ENCODE measurements at regions not wholly inside any gene's neighbourhood (a gene's known extent, or its start where the extent isn't known, plus 50 kb on each side); places are given as distances from the start of the nearest gene placed in this dataset.
A peak's percentile ranks its signal among the peaks of the same experiment; 100 is the strongest.

- TF ChIP-seq CTCF (conservative IDR thresholded peaks at IDR 0.05): peak; percentile 96
- TF ChIP-seq EZH2 (IDR thresholded peaks at IDR 0.05; ENCODE audit: low read depth): no peak
These were observed 70.3 kb upstream of the SERBP1 start for GRCh38 chr1:67500413-67500959.

All from PC-9 (cell line).